GM12875 (cell line): ENCODE measurements at regions not wholly inside any gene's neighbourhood (a gene's known extent, or its start where the extent isn't known, plus 50 kb on each side); places are given as distances from the start of the nearest gene placed in this dataset.

Experiments
- H3K4me3 ChIP-seq: one replicate; pipeline ENCODE4 v1.5.1; 2011; ENCODE audit warnings: low read depth, low read length, control low read depth
- TF ChIP-seq, protein P1 (sequence below): IDR thresholded peaks from 2 replicates; pipeline ENCODE4 v1.5.1; 2011; ENCODE audit warnings: low read depth, mild to moderate bottlenecking, control low read depth, inconsistent platforms, low read length, moderate library complexity, borderline replicate concordance; ENCODE audit not compliant: insufficient read depth

DNA sequence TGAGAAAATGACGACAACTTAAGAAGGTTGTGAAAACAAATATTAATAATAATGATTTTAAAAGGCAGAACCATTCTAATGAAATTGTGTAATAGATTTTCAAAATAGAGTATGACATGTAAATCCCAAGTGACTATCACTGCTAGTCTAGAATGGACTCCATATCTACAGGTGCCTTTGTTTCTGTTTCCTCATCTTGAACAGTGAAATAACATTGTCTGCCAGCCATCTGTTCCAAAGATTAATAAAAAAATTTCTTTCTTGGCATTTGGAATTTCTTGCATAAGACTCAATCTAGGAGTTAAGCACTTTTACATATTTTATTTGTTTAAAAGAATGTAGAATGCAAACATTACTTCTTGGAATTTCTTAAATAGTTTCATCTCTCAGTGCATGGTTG lies 520.1 kb upstream of the ARGLU1 start:
- TF ChIP-seq, protein P1, sequence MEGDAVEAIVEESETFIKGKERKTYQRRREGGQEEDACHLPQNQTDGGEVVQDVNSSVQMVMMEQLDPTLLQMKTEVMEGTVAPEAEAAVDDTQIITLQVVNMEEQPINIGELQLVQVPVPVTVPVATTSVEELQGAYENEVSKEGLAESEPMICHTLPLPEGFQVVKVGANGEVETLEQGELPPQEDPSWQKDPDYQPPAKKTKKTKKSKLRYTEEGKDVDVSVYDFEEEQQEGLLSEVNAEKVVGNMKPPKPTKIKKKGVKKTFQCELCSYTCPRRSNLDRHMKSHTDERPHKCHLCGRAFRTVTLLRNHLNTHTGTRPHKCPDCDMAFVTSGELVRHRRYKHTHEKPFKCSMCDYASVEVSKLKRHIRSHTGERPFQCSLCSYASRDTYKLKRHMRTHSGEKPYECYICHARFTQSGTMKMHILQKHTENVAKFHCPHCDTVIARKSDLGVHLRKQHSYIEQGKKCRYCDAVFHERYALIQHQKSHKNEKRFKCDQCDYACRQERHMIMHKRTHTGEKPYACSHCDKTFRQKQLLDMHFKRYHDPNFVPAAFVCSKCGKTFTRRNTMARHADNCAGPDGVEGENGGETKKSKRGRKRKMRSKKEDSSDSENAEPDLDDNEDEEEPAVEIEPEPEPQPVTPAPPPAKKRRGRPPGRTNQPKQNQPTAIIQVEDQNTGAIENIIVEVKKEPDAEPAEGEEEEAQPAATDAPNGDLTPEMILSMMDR, result no peak
- H3K4me3 ChIP-seq, result no peak overlapping the region

DNA sequence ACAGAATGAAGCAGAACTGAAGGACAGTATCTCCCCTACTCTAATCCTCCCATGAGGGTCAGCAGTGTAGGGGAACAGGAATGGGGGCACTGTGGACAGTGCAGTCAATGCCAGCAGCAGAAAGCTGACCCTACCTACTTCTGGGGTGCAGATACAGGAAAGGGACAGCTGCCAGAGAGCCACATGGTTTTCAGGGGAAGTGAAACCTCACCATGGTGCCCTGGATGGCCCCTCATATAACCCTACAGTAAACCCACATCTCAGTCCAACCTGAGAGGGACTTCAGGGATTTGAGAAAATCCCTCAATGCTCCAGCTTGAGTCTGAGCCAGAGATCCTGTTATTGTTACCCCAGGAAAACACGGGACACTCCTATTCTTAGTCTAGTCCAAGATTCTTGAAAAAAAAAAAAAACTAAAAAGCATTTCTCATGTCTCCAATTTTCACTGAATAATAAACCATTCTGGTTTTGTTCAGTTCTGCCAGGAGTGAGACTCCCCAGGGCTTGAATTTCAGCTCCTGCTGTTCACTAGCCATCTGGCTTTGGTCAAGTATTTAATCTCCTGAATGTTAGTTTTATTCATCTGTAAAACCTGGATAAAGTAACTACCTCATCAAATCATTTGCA lies 511.6 kb upstream of the ARGLU1 start:
- H3K4me3 ChIP-seq, result no peak overlapping the region
- TF ChIP-seq, protein P1, result no peak

- TF ChIP-seq, protein P1, result no peak
- no peak overlapping the region for H3K4me3 ChIP-seq
These were observed 510.4 kb upstream of the ARGLU1 start for GRCh38 chr13:107078229-107078765.

- no peak overlapping the region for H3K4me3 ChIP-seq
- TF ChIP-seq, protein P1, result no peak
These were observed 508.9 kb upstream of the ARGLU1 start for GRCh38 chr13:107076801-107077200.

GRCh38 chr13:107075576-107075975 lies 507.6 kb upstream of the ARGLU1 start:
- TF ChIP-seq, protein P1, result no peak
- no peak overlapping the region for H3K4me3 ChIP-seq

- no peak overlapping the region for H3K4me3 ChIP-seq
- TF ChIP-seq, protein P1, result no peak
These were observed 502.9 kb upstream of the ARGLU1 start for GRCh38 chr13:107070792-107071191.

- TF ChIP-seq, protein P1, result no peak
These were observed 501.3 kb upstream of the ARGLU1 start for GRCh38 chr13:107069108-107069776.

More at GRCh38 chr13:107069108-107069776, 501.3 kb upstream of the ARGLU1 start:
- H3K4me3 ChIP-seq, result no peak overlapping the region
